Nephron (organoid): ENCODE measurements at regions not wholly inside any gene's neighbourhood (a gene's known extent, or its start where the extent isn't known, plus 50 kb on each side); places are given as distances from the start of the nearest gene placed in this dataset.

Source experiments
- H3K27ac Mint-ChIP-seq, 3 experiments: 2 replicates each; pipeline ENCODE4 v1.8.0; 2020; ENCODE audit warnings: mixed read lengths in 3 of 3, mild to moderate bottlenecking in 2 of 3, moderate library complexity in 1 of 3
- H3K27me3 Mint-ChIP-seq: 2 replicates; pipeline ENCODE4 v1.8.0; 2021; ENCODE audit warnings: low read depth, mild to moderate bottlenecking, moderate library complexity, mixed read lengths
- H3K36me3 Mint-ChIP-seq: 2 replicates; pipeline ENCODE4 v1.8.0; 2020; ENCODE audit warnings: low read depth, mixed read lengths
- H3K4me1 Mint-ChIP-seq: 2 replicates; pipeline ENCODE4 v1.8.0; 2020; ENCODE audit warnings: mixed read lengths
- H3K4me3 Mint-ChIP-seq, 3 experiments: 2 replicates each; pipeline ENCODE4 v1.8.0; 2020; ENCODE audit warnings: mild to moderate bottlenecking in 3 of 3, mixed read lengths in 3 of 3, moderate library complexity in 2 of 3
- H3K9me3 Mint-ChIP-seq: 2 replicates; pipeline ENCODE4 v1.8.0; 2020; ENCODE audit warnings: mixed read lengths
- TF ChIP-seq, protein P1 (sequence below), 3 experiments: fragments of 200-600 bp; sonication (generic); IDR thresholded peaks; one replicate each; pipeline ENCODE4 v1.5.0; 2021; ENCODE audit warnings: antibody characterized with exemption in 3 of 3; ENCODE audit not compliant: unreplicated experiment in 3 of 3

DNA sequence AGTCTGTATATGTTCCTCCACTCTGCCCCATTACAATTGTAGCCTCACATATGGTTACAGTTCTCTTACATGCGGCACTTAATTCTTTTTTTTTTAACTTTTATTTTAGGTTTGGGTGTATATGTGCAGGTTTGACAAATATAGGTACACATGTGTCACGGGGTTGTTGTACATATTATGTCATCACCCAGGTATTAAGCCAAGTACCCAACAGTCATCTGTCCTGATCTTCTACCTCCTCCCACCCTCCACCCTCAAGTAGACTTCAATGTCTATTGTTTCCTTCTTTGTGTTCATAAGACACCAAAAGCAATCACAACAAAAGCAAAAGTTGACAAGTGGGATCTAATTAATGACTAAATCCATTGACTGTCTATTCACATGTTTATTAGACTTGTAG is 144.6 kb upstream of the TP63 start:
- H3K4me1 Mint-ChIP-seq, result no peaks in the 10 kb centered on the region
- no peak overlapping the region for H3K27ac Mint-ChIP-seq
- no peaks in the 10 kb centered on the region for H3K36me3 Mint-ChIP-seq
- H3K4me3 Mint-ChIP-seq, result no peak overlapping the region
- peaks cover 23% of the 10 kb centered on the region for H3K9me3 Mint-ChIP-seq
- TF ChIP-seq, protein P1, sequence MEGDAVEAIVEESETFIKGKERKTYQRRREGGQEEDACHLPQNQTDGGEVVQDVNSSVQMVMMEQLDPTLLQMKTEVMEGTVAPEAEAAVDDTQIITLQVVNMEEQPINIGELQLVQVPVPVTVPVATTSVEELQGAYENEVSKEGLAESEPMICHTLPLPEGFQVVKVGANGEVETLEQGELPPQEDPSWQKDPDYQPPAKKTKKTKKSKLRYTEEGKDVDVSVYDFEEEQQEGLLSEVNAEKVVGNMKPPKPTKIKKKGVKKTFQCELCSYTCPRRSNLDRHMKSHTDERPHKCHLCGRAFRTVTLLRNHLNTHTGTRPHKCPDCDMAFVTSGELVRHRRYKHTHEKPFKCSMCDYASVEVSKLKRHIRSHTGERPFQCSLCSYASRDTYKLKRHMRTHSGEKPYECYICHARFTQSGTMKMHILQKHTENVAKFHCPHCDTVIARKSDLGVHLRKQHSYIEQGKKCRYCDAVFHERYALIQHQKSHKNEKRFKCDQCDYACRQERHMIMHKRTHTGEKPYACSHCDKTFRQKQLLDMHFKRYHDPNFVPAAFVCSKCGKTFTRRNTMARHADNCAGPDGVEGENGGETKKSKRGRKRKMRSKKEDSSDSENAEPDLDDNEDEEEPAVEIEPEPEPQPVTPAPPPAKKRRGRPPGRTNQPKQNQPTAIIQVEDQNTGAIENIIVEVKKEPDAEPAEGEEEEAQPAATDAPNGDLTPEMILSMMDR (IDR thresholded peaks at IDR 0.05; ENCODE audit: unreplicated experiment in 3 of 3), result no peak
- no peaks in the 10 kb centered on the region for H3K27me3 Mint-ChIP-seq

DNA sequence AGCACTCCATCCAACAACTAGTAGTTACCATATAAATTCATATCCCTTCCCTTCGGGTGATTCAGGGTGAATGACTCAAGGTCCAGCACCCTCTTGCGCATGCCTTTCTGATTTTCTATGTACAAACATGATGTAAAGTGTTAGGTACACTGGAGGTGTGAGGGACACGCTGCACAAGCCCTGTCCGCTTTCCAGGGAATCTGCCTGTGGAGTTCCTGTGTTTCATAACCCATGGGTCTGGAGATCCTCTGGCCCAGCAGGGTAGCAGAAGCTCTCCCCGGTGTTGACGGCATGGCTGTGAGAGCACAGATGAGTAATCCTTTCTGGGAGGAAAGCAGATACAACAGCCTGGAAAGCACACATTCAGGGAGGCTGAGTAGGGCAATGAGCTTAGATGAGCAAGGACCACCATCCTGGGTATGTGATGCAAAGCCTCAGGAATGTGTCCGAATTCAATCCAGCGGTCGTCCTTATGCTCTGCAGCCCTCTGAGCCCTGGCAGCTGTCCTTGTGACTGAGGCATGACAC is 142.9 kb upstream of the TP63 start:
- Mint-ChIP-seq H3K4me3 (no peak overlapping the region), H3K27me3 (no peaks in the 10 kb centered on the region), H3K9me3 (peaks cover 18% of the 10 kb centered on the region), H3K36me3 (no peaks in the 10 kb centered on the region), H3K27ac (no peak overlapping the region), H3K4me1 (no peaks in the 10 kb centered on the region)
- TF ChIP-seq, protein P1 (IDR thresholded peaks at IDR 0.05; ENCODE audit: unreplicated experiment in 3 of 3), result no peak

DNA sequence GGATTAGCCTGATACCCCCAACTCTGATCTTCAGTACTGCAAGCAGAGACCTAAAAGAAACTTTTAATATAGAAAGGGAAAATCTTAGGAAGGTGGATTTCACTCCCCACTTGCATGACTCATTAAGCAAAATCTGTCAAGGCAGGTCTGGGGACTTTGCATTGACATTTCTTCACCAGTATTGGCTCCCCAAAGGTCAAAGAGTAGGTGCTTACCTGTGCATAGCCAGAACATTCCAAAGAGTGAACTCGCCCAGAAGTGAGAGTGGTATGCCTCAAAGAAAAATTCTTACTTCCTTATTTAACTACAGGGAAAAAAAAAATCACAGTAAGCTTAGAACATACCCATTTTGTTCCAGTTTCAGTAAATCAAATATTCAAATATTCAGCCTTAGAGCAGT is 140.9 kb upstream of the TP63 start:
- H3K4me3 Mint-ChIP-seq, result no peak overlapping the region
- H3K36me3 Mint-ChIP-seq, result no peaks in the 10 kb centered on the region
- TF ChIP-seq, protein P1 (IDR thresholded peaks at IDR 0.05; ENCODE audit: unreplicated experiment in 3 of 3), result no peak
- no peaks in the 10 kb centered on the region for H3K27me3 Mint-ChIP-seq
- no peaks in the 10 kb centered on the region for H3K4me1 Mint-ChIP-seq
- H3K27ac Mint-ChIP-seq, result no peak overlapping the region
- H3K9me3 Mint-ChIP-seq, result peaks cover 14% of the 10 kb centered on the region

DNA sequence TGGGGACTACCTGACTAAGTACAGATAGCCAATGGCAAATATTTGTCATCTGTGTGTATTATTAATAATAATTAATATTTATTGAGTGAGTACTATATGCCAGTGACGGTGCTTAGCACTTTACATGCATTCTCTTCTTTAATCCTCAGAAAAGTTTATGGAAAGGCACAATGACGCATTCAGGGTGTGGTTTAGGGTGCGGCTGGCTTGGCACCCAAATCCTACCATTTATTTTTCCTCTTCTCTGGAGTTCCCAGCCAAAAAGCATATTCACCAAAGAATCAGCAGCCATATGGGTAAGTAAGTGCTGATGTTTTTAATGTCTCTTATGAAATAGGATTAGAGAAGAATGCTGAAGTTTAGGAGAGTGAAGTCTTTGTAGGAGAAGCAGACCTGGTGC is 140.4 kb upstream of the TP63 start:
- Mint-ChIP-seq H3K27ac (no peak overlapping the region), H3K4me3 (no peak overlapping the region), H3K36me3 (no peaks in the 10 kb centered on the region), H3K9me3 (peaks cover 10% of the 10 kb centered on the region), H3K27me3 (no peaks in the 10 kb centered on the region), H3K4me1 (no peaks in the 10 kb centered on the region)
- TF ChIP-seq, protein P1 (IDR thresholded peaks at IDR 0.05; ENCODE audit: unreplicated experiment in 3 of 3), result no peak

DNA sequence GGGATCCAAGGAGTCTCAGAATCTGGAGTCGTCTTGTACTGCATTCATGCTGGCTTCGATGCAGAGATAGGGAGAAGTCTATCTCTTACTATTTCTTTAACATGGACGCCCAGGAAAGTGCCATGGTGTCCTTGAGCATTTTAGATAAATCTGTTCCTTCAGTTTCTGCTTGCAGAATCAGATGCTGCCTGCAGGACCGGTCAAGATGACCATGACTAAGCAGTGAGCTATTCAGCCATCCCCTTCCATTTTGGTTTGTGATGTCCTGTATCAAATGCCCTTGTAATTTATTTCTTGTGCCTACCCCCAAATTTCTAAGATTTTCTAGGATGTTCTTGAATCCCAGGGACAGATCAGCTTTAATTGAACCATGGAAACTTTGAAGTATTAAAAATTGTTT is 139.4 kb upstream of the TP63 start:
- Mint-ChIP-seq H3K4me1 (no peaks in the 10 kb centered on the region), H3K27me3 (no peaks in the 10 kb centered on the region), H3K9me3 (no peaks in the 10 kb centered on the region), H3K36me3 (no peaks in the 10 kb centered on the region), H3K27ac (no peak overlapping the region), H3K4me3 (no peak overlapping the region)
- TF ChIP-seq, protein P1 (IDR thresholded peaks at IDR 0.05; ENCODE audit: unreplicated experiment in 3 of 3), result no peak

DNA sequence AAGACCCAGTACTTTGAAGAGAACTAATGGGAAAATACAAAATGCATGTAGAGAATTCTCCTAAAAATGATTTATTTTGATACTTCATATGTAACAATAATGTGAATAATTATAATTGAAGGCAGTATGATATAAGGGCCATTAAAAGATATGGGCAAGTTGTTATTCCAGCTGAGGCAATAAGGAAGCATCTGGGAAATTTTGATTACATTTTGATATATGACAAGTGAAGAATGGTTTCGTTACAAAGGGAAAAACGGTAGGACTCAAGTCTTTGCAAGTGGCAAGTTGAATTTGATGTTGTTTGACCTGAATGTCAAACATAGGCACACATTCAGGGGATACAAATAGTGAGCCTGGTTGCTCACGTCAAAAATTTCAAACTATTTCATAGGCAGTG is 137.9 kb upstream of the TP63 start:
- Mint-ChIP-seq H3K27ac (no peak overlapping the region), H3K36me3 (no peaks in the 10 kb centered on the region)

More for the DNA sequence above, 137.9 kb upstream of the TP63 start:
- Mint-ChIP-seq H3K4me3 (no peak overlapping the region), H3K4me1 (peaks cover 3% of the 10 kb centered on the region), H3K27me3 (no peaks in the 10 kb centered on the region), H3K9me3 (no peaks in the 10 kb centered on the region)
- TF ChIP-seq, protein P1 (IDR thresholded peaks at IDR 0.05; ENCODE audit: unreplicated experiment in 3 of 3), result no peak
